ENCODE measurements at regions not wholly inside any gene's neighbourhood (a gene's known extent, or its start where the extent isn't known, plus 50 kb on each side); places are given as distances from the start of the nearest gene placed in this dataset.
A peak's percentile ranks its signal among the peaks of the same experiment; 100 is the strongest.

GRCh38 chr6:137341681-137342195 lies 122.6 kb upstream of the IFNGR1 start:
- Histone ChIP-seq H3K36me3 (no peaks in the 10 kb centered on the region), H3K27me3 (no peaks in the 10 kb centered on the region), H3K9me3 (no peaks in the 10 kb centered on the region), H3K4me3 (no peak overlapping the region), H3K4me1 (peaks cover 0 to 17% (median 12%) of the 10 kb centered on the region in 4 donors), H3K27ac (no peak overlapping the region)
- 77% methylated on average over 6 to 15 of the region's 15 CpGs for WGBS, 2 donors (ENCODE audit: low coverage in 1 of 2)
- DNase-seq, result peak; percentile 17
- in situ Hi-C loops (cut with MboI; ENCODE audit: low pct_ligation_motif_present in 1 of 4, low pct_unique_long_range_greater_than_20kb in 1 of 4, low sequenced_read_pairs in 3 of 4) (no loop called here), intact Hi-C loops (cut with DNase I; ENCODE audit: low total_unique reads) (no loop called here)
- TF ChIP-seq, protein P1, sequence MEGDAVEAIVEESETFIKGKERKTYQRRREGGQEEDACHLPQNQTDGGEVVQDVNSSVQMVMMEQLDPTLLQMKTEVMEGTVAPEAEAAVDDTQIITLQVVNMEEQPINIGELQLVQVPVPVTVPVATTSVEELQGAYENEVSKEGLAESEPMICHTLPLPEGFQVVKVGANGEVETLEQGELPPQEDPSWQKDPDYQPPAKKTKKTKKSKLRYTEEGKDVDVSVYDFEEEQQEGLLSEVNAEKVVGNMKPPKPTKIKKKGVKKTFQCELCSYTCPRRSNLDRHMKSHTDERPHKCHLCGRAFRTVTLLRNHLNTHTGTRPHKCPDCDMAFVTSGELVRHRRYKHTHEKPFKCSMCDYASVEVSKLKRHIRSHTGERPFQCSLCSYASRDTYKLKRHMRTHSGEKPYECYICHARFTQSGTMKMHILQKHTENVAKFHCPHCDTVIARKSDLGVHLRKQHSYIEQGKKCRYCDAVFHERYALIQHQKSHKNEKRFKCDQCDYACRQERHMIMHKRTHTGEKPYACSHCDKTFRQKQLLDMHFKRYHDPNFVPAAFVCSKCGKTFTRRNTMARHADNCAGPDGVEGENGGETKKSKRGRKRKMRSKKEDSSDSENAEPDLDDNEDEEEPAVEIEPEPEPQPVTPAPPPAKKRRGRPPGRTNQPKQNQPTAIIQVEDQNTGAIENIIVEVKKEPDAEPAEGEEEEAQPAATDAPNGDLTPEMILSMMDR (IDR thresholded peaks at IDR 0.05), result peak in 3 of 5 experiments; percentile 14 to 30 (median 24)
- TF ChIP-seq EP300 (IDR thresholded peaks at IDR 0.05; ENCODE audit: low read depth), result no peak

GRCh38 chr6:137339929-137340559 lies 120.9 kb upstream of the IFNGR1 start:
- 62 to 68% methylated on average over 4 to 5 of the region's 5 CpGs for WGBS, 2 donors (ENCODE audit: low coverage in 1 of 2)
- Histone ChIP-seq H3K36me3 (no peaks in the 10 kb centered on the region), H3K4me1 (peaks cover 0 to 17% (median 12%) of the 10 kb centered on the region in 4 donors), H3K4me3 (no peak overlapping the region), H3K9me3 (no peaks in the 10 kb centered on the region), H3K27ac (no peak overlapping the region), H3K27me3 (peaks cover 2% of the 10 kb centered on the region)
- in situ Hi-C loops (cut with MboI; ENCODE audit: low pct_ligation_motif_present in 1 of 4, low pct_unique_long_range_greater_than_20kb in 1 of 4, low sequenced_read_pairs in 3 of 4) (no loop called here), intact Hi-C loops (cut with DNase I; ENCODE audit: low total_unique reads) (no loop called here)
- TF ChIP-seq EP300 (IDR thresholded peaks at IDR 0.05; ENCODE audit: low read depth), result no peak
- TF ChIP-seq, protein P1 (IDR thresholded peaks at IDR 0.05), result no peak
- TF ChIP-seq POLR2A (IDR thresholded peaks at IDR 0.05), result no peak
- no peak for TF ChIP-seq POLR2AphosphoS5 (IDR thresholded peaks at IDR 0.05)
- DNase-seq, result no peak

DNA sequence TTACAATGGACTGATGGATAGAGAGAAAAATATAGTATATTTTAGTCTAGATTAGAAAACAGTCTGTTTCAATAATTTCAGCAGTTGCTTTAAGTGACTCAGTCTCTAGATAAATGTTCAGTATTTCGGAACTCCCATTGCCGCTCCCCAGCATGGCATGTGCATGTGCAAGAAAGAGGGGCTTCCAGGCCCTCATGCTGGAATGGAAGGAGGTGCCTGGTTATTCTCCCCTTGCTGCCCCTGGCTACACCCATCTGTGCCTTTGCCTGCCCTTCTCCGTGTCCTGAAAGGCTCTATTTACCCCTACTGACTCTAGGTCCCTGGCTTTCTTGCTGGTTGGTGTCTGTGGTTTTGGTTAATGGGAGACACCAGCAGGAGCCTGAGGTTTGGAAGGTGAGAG lies 115.7 kb upstream of the IFNGR1 start:
- Histone ChIP-seq H3K4me1 (no peaks in the 10 kb centered on the region), H3K4me3 (no peak overlapping the region), H3K9me3 (no peaks in the 10 kb centered on the region), H3K27me3 (peaks cover 4% of the 10 kb centered on the region), H3K36me3 (no peaks in the 10 kb centered on the region), H3K27ac (no peak overlapping the region)
- no peak for DNase-seq
- intact Hi-C loops (cut with DNase I; ENCODE audit: low total_unique reads), result no loop called here
- TF ChIP-seq, protein P1 (IDR thresholded peaks at IDR 0.05), result no peak
- TF ChIP-seq EP300 (IDR thresholded peaks at IDR 0.05; ENCODE audit: low read depth) (no peak), POLR2AphosphoS5 (IDR thresholded peaks at IDR 0.05) (no peak), POLR2A (IDR thresholded peaks at IDR 0.05) (no peak)
- WGBS, 2 donors (ENCODE audit: low coverage in 1 of 2), result 91 to 92% methylated on average over 2 to 3 of the region's 3 CpGs
- in situ Hi-C loops (cut with MboI; ENCODE audit: low pct_ligation_motif_present in 1 of 4, low pct_unique_long_range_greater_than_20kb in 1 of 4, low sequenced_read_pairs in 3 of 4), result no loop called here

GRCh38 chr6:137334094-137334493 lies 114.9 kb upstream of the IFNGR1 start:
- no peak for DNase-seq
- Histone ChIP-seq H3K9me3 (no peaks in the 10 kb centered on the region), H3K4me1 (no peaks in the 10 kb centered on the region), H3K36me3 (no peaks in the 10 kb centered on the region), H3K27me3 (peaks cover 4% of the 10 kb centered on the region), H3K4me3 (no peak overlapping the region), H3K27ac (no peak overlapping the region)
- intact Hi-C loops (cut with DNase I; ENCODE audit: low total_unique reads) (no loop called here), in situ Hi-C loops (cut with MboI; ENCODE audit: low pct_ligation_motif_present in 1 of 4, low pct_unique_long_range_greater_than_20kb in 1 of 4, low sequenced_read_pairs in 3 of 4) (no loop called here)
- WGBS, 2 donors (ENCODE audit: low coverage in 1 of 2), result 74 to 87% methylated on average over 5 of the region's 5 CpGs
- TF ChIP-seq POLR2AphosphoS5 (IDR thresholded peaks at IDR 0.05) (no peak), POLR2A (IDR thresholded peaks at IDR 0.05) (no peak), EP300 (IDR thresholded peaks at IDR 0.05; ENCODE audit: low read depth) (no peak)
- TF ChIP-seq, protein P1 (IDR thresholded peaks at IDR 0.05), result no peak
